ENCODE measurements at regions not wholly inside any gene's neighbourhood (a gene's known extent, or its start where the extent isn't known, plus 50 kb on each side); places are given as distances from the start of the nearest gene placed in this dataset.

DNA sequence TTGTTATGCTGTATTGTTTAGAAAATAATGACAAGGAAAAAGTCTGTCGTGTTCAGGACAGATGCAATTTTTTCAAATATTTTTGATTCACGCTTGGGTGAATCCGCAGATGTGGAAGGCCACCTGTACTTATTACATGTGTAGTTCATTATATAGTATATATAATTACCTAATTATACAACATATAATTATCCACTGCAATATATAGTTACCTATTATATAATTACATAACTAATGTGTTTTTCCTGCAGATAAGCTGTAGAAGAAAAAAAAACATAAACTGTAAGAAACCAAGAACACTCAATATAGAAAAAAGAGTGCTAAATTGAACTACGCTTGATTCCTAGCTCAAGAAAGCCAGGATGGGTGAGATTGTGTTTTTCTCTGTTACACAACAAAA is 93.6 kb upstream of the RANBP3L start:
- TF ChIP-seq SNAI2 (CRISPR knock-in tag; IDR thresholded peaks at IDR 0.05): no peak
- TF ChIP-seq, protein P1, sequence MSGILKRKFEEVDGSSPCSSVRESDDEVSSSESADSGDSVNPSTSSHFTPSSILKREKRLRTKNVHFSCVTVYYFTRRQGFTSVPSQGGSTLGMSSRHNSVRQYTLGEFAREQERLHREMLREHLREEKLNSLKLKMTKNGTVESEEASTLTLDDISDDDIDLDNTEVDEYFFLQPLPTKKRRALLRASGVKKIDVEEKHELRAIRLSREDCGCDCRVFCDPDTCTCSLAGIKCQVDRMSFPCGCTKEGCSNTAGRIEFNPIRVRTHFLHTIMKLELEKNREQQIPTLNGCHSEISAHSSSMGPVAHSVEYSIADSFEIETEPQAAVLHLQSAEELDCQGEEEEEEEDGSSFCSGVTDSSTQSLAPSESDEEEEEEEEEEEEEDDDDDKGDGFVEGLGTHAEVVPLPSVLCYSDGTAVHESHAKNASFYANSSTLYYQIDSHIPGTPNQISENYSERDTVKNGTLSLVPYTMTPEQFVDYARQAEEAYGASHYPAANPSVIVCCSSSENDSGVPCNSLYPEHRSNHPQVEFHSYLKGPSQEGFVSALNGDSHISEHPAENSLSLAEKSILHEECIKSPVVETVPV (CRISPR knock-in tag; IDR thresholded peaks at IDR 0.05): no peak
- TF ChIP-seq, protein P2, sequence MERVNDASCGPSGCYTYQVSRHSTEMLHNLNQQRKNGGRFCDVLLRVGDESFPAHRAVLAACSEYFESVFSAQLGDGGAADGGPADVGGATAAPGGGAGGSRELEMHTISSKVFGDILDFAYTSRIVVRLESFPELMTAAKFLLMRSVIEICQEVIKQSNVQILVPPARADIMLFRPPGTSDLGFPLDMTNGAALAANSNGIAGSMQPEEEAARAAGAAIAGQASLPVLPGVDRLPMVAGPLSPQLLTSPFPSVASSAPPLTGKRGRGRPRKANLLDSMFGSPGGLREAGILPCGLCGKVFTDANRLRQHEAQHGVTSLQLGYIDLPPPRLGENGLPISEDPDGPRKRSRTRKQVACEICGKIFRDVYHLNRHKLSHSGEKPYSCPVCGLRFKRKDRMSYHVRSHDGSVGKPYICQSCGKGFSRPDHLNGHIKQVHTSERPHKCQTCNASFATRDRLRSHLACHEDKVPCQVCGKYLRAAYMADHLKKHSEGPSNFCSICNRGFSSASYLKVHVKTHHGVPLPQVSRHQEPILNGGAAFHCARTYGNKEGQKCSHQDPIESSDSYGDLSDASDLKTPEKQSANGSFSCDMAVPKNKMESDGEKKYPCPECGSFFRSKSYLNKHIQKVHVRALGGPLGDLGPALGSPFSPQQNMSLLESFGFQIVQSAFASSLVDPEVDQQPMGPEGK (CRISPR knock-in tag; IDR thresholded peaks at IDR 0.05; ENCODE audit: borderline replicate concordance): no peak
- TF ChIP-seq ZFP3 (CRISPR knock-in tag; IDR thresholded peaks at IDR 0.05): no peak
